IMR-90 (cell line): ENCODE measurements at regions not wholly inside any gene's neighbourhood (a gene's known extent, or its start where the extent isn't known, plus 50 kb on each side); places are given as distances from the start of the nearest gene placed in this dataset.

ENCODE experiments used
- ATAC-seq: fragments of 200-7000 bp; cut with Tn5 transposase; 2 replicates; pipeline ENCODE4 v1.9.1; 2020; ENCODE audit warnings: low read depth, mild to moderate bottlenecking, moderate library complexity
- BruUV-seq: library from RNA; stranded (reverse); fragments of 400-500 nt; replicated peaks from 2 replicates; lab custom pipeline; 2021; lab: Mats Ljungman, UMichigan
- CTCF ChIA-PET: fragments of 300-600 bp; formaldehyde crosslinking; extraction: SDS; loops from one replicate; lab custom pipeline; 2021; ENCODE audit warnings: antibody characterized with exemption; lab: Yijun Ruan, JAX
- POLR2A ChIA-PET: fragments of 300-600 bp; sonication (Branson Sonifier 250); formaldehyde crosslinking; loops from one replicate; lab custom pipeline; 2022; ENCODE audit warnings: antibody characterized with exemption; ENCODE audit not compliant: unreplicated experiment; lab: Charles Lee
- DNase-seq: peaks from one replicate; pipeline ENCODE4 v3.0.0; 2013
- H2AFZ ChIP-seq: replicated peaks from 2 replicates; pipeline ENCODE3; 2013; ENCODE audit warnings: low read length, mild to moderate bottlenecking; ENCODE audit not compliant: poor library complexity
- H2AK5ac ChIP-seq: 2 replicates; pipeline ENCODE4 v1.6.1; 2013; ENCODE audit warnings: low read depth, low read length, inconsistent platforms
- H2AK9ac ChIP-seq: replicated peaks from 2 replicates; pipeline ENCODE3; 2013; ENCODE audit warnings: mild to moderate bottlenecking, low read depth, low read length, moderate library complexity; ENCODE audit not compliant: poor library complexity
- H2BK120ac ChIP-seq: 2 replicates; pipeline ENCODE4 v1.6.1; 2013; ENCODE audit warnings: low read depth, low read length, inconsistent platforms
- H2BK15ac ChIP-seq: 3 replicates; pipeline ENCODE4 v1.6.1; 2013; ENCODE audit warnings: low read depth, low read length, inconsistent platforms
- H2BK20ac ChIP-seq: 2 replicates; pipeline ENCODE4 v1.6.1; 2013; ENCODE audit warnings: low read depth, mild to moderate bottlenecking, inconsistent platforms, low read length, moderate library complexity
- H2BK5ac ChIP-seq: 2 replicates; pipeline ENCODE4 v1.6.1; 2013; ENCODE audit warnings: mild to moderate bottlenecking, low read depth, low read length, inconsistent platforms; ENCODE audit not compliant: poor library complexity, severe bottlenecking
- H3K14ac ChIP-seq: replicated peaks from 2 replicates; pipeline ENCODE4 v1.6.1; 2013; ENCODE audit warnings: low read depth, low read length, inconsistent platforms
- H3K18ac ChIP-seq: 2 replicates; pipeline ENCODE4 v1.6.1; 2013; ENCODE audit warnings: low read depth, low read length, control low read depth
- H3K23ac ChIP-seq: 2 replicates; pipeline ENCODE4 v1.6.1; 2013; ENCODE audit warnings: low read depth, low read length, inconsistent platforms
- H3K27ac ChIP-seq: 2 replicates; pipeline ENCODE4 v1.5.1; 2013; ENCODE audit warnings: mild to moderate bottlenecking, control low read depth, low read length; ENCODE audit not compliant: insufficient read depth
- H3K27me3 ChIP-seq: 2 replicates; pipeline ENCODE4 v1.6.1; 2013; ENCODE audit warnings: low read length; ENCODE audit not compliant: control insufficient read depth, insufficient read depth
- H3K36me3 ChIP-seq: 2 replicates; pipeline ENCODE4 v1.6.1; 2013; ENCODE audit warnings: low read length, mixed read lengths; ENCODE audit not compliant: control insufficient read depth, insufficient read depth
- H3K4ac ChIP-seq: 2 replicates; pipeline ENCODE4 v1.6.1; 2013; ENCODE audit warnings: low read depth, low read length, inconsistent platforms
- H3K4me1 ChIP-seq: 2 replicates; pipeline ENCODE4 v1.6.1; 2013; ENCODE audit warnings: low read length, mixed read lengths; ENCODE audit not compliant: control insufficient read depth, insufficient read depth
- H3K4me2 ChIP-seq: 2 replicates; pipeline ENCODE4 v1.6.1; 2013; ENCODE audit warnings: low read depth, mild to moderate bottlenecking, control low read depth, low read length, moderate library complexity
- H3K4me3 ChIP-seq: 2 replicates; pipeline ENCODE4 v1.5.1; 2013; ENCODE audit warnings: low read depth, mild to moderate bottlenecking, control low read depth, low read length, moderate library complexity; ENCODE audit not compliant: insufficient read depth
- H3K56ac ChIP-seq: 2 replicates; pipeline ENCODE4 v1.6.1; 2013; ENCODE audit warnings: low read length, inconsistent platforms; ENCODE audit not compliant: insufficient read depth; ENCODE audit errors: extremely low read depth
- H3K79me1 ChIP-seq, 2 experiments: 2 replicates each; pipeline ENCODE4 v1.6.1; 2013; ENCODE audit warnings: low read length in 2 of 2, inconsistent platforms in 1 of 2, low read depth in 1 of 2
- H3K9ac ChIP-seq: 2 replicates; pipeline ENCODE4 v1.6.1; 2013; ENCODE audit warnings: low read depth, low read length, control low read depth
- H3K9me1 ChIP-seq: 2 replicates; pipeline ENCODE4 v1.6.1; 2013; ENCODE audit warnings: low read length, inconsistent platforms; ENCODE audit not compliant: insufficient read depth
- H3K9me3 ChIP-seq: 2 replicates; pipeline ENCODE4 v1.6.1; 2013; ENCODE audit warnings: low read length; ENCODE audit not compliant: control insufficient read depth, insufficient read depth
- H4K20me1 ChIP-seq: 2 replicates; pipeline ENCODE4 v1.6.1; 2013; ENCODE audit warnings: low read length, inconsistent platforms; ENCODE audit not compliant: insufficient read depth
- H4K5ac ChIP-seq: 2 replicates; pipeline ENCODE4 v1.6.1; 2013; ENCODE audit warnings: mild to moderate bottlenecking, low read depth, low read length, control low read depth
- H4K8ac ChIP-seq, 2 experiments: 2 replicates each; pipeline ENCODE4 v1.6.1; 2013; ENCODE audit warnings: low read depth in 2 of 2, low read length in 2 of 2, control low read depth in 1 of 2, inconsistent platforms in 1 of 2
- H4K91ac ChIP-seq: 2 replicates; pipeline ENCODE4 v1.6.1; 2013; ENCODE audit warnings: low read depth, low read length, inconsistent platforms; ENCODE audit not compliant: insufficient read depth
- MAZ ChIP-seq: IDR thresholded peaks from 2 replicates; pipeline ENCODE4 v1.6.1; 2012; ENCODE audit warnings: low read depth, mild to moderate bottlenecking, low read length, improper control_type of control experiment, moderate library complexity, borderline replicate concordance
- MXI1 ChIP-seq: IDR thresholded peaks from 2 replicates; pipeline ENCODE4 v1.6.1; 2012; ENCODE audit warnings: low read depth, mild to moderate bottlenecking, low read length, moderate library complexity, borderline replicate concordance
- POLR2A ChIP-seq: IDR thresholded peaks from 2 replicates; pipeline ENCODE4 v1.6.1; 2012; ENCODE audit warnings: mild to moderate bottlenecking, low read depth, low read length
- RAD21 ChIP-seq: IDR thresholded peaks from 2 replicates; pipeline ENCODE4 v1.6.1; 2012; ENCODE audit warnings: low read length, improper control_type of control experiment
- WGBS, 2 experiments: methylation state at CpG; one replicate each; pipeline versions ENCODE4 v1.1.5 to v1.1.7; 2013; ENCODE audit warnings: missing lambda C conversion rate in 2 of 2; ENCODE audit not compliant: insufficient read length in 1 of 2; ENCODE audit errors: extremely low coverage in 2 of 2; 5-methylcytosine and 5-hydroxymethylcytosine counted together
- dilution Hi-C: fragments of 300-500 bp; cut with HindIII; formaldehyde crosslinking; loops from one replicate; pipeline ENCODE4 v1.14.3; 2018; ENCODE audit warnings: low sequenced_read_pairs; ENCODE audit not compliant: unreplicated experiment
- in situ Hi-C: fragments of 300-500 bp; cut with MboI; formaldehyde crosslinking; loops from 3 replicates; pipeline ENCODE4 v1.14.3; 2019; ENCODE audit warnings: low sequenced_read_pairs, inconsistent platforms, mixed read lengths
- intact Hi-C: fragments of 100-400 bp; cut with micrococcal nuclease; formaldehyde crosslinking; loops from 2 replicates; pipeline ENCODE4 v1.10.0; 2022
- TF ChIP-seq, protein P1 (sequence below): conservative IDR thresholded peaks from 2 replicates; pipeline ENCODE4 v1.5.1; 2012; ENCODE audit warnings: mild to moderate bottlenecking, low read depth, low read length, improper control_type of control experiment

DNA sequence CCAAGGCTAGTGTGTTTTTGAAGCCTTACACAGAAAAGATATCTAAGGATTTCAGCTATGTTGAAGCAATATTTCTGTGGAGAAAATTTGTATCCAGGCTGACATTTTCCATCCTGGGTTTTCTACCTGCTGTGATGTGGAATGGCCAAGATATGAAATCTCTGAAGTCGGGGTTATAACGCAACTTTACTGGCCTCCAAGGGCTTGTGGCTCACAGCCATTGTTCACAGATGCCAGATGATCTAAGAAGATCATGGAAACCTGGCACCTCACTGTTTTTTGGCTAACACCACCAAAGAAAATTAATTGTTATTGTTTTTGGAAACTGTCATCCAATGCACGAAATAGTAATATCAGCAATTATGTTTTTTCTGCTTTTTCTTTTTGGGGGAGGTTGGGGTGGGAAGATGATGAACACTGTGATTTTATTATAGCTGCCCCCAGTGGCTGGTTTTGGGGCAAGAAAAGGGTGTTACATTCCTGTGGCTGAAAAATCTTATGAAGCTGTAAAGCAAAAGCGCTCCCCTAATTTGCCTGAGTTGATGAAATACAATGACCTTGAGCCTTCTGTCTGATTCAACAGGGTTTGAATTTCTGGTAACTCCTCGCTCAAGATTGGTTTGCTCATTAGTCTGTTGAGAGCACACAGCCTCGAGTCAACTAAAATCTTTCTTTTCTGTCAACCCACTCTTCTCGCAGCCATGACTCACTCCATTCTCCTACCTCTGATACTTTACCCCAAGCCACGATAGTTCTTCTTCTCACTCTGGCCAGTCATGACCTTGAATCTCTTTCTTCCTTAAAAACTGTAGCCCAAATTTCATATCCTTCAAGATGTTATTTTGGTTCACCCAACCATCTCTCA lies 236.7 kb downstream of the PAX1 start:
- H4K5ac ChIP-seq, result no peak overlapping the region
- no peak overlapping the region for H3K4me3 ChIP-seq
- H3K27me3 ChIP-seq, result no peaks in the 10 kb centered on the region
- H4K8ac ChIP-seq, result no peak overlapping the region
- no peaks in the 10 kb centered on the region for H3K36me3 ChIP-seq
- ChIA-PET CTCF (no interaction called here), POLR2A (no interaction called here)
- no TSS peak for BruUV-seq
- H3K9me3 ChIP-seq, result peaks cover 20% of the 10 kb centered on the region
- DNase-seq (no peak), ATAC-seq (no peak)
- WGBS, 2 experiments, result 46% methylated on average over 4 of the region's 8 CpGs; no CpG with 5 or more reads in 1 of the 2 experiments
- no peaks in the 10 kb centered on the region for H3K4me1 ChIP-seq
- no peak overlapping the region for H3K56ac ChIP-seq
- H3K14ac ChIP-seq, result no peak overlapping the region
- H4K91ac ChIP-seq, result no peak overlapping the region
- no peak overlapping the region for H3K27ac ChIP-seq
- in situ Hi-C loops, result no loop called here
- H2BK20ac ChIP-seq, result no peak overlapping the region
- H3K18ac ChIP-seq, result no peak overlapping the region
- H2BK120ac ChIP-seq, result no peak overlapping the region
- no peak overlapping the region for H3K9ac ChIP-seq
- TF ChIP-seq MXI1 (no peak), POLR2A (no peak), RAD21 (no peak), MAZ (no peak)
- TF ChIP-seq, protein P1, sequence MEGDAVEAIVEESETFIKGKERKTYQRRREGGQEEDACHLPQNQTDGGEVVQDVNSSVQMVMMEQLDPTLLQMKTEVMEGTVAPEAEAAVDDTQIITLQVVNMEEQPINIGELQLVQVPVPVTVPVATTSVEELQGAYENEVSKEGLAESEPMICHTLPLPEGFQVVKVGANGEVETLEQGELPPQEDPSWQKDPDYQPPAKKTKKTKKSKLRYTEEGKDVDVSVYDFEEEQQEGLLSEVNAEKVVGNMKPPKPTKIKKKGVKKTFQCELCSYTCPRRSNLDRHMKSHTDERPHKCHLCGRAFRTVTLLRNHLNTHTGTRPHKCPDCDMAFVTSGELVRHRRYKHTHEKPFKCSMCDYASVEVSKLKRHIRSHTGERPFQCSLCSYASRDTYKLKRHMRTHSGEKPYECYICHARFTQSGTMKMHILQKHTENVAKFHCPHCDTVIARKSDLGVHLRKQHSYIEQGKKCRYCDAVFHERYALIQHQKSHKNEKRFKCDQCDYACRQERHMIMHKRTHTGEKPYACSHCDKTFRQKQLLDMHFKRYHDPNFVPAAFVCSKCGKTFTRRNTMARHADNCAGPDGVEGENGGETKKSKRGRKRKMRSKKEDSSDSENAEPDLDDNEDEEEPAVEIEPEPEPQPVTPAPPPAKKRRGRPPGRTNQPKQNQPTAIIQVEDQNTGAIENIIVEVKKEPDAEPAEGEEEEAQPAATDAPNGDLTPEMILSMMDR, result no peak
- no peak overlapping the region for H2AK9ac ChIP-seq
- no peak overlapping the region for H2AFZ ChIP-seq
- no peaks in the 10 kb centered on the region for H3K79me1 ChIP-seq
- no peak overlapping the region for H3K4me2 ChIP-seq
- no peak overlapping the region for H3K4ac ChIP-seq
- dilution Hi-C loops, result no loop called here
- H2BK5ac ChIP-seq, result no peak overlapping the region
- no peaks in the 10 kb centered on the region for H4K20me1 ChIP-seq
- H2AK5ac ChIP-seq, result no peak overlapping the region
- H2BK15ac ChIP-seq, result no peak overlapping the region
- no peaks in the 10 kb centered on the region for H3K9me1 ChIP-seq
- intact Hi-C loops, result no loop called here
- no peak overlapping the region for H3K23ac ChIP-seq
